Fibroblast of gingiva (primary cell): ENCODE measurements at regions not wholly inside any gene's neighbourhood (a gene's known extent, or its start where the extent isn't known, plus 50 kb on each side); places are given as distances from the start of the nearest gene placed in this dataset.
"Not testable (repeated sequence)": the region's sequence is repeated elsewhere in the genome, so short reads cannot be mapped to it uniquely, and the experiment has no call there.

Source experiments
- DNase-seq: peaks from one replicate; pipeline ENCODE4 v3.0.0-alpha.2; 2011; ENCODE audit warnings: low read depth

- no peak for DNase-seq
These were observed 52.1 kb downstream of the ARHGEF18 start for GRCh38 chr19:7400815-7401214.

- DNase-seq = no peak
These were observed 53.0 kb downstream of the ARHGEF18 start for GRCh38 chr19:7401694-7402093.

- DNase-seq = not testable (repeated sequence)
These were observed 56.7 kb downstream of the ARHGEF18 start for GRCh38 chr19:7405482-7405881.

- DNase-seq = no peak
These were observed 59.5 kb downstream of the ARHGEF18 start for GRCh38 chr19:7408251-7408650.

GRCh38 chr19:7410946-7411345 is 62.2 kb downstream of the ARHGEF18 start:
- DNase-seq = no peak

- no peak for DNase-seq
These were observed 64.9 kb downstream of the ARHGEF18 start for GRCh38 chr19:7413629-7414028.

GRCh38 chr19:7415163-7415856 is 66.6 kb downstream of the ARHGEF18 start:
- DNase-seq = peak; percentile 56

GRCh38 chr19:7415857-7416371 is 67.2 kb downstream of the ARHGEF18 start:
- no peak for DNase-seq

- DNase-seq = no peak
These were observed 69.1 kb downstream of the ARHGEF18 start for GRCh38 chr19:7417671-7418324.

- no peak for DNase-seq
These were observed 69.9 kb downstream of the ARHGEF18 start for GRCh38 chr19:7418596-7418995.

GRCh38 chr19:7419153-7419552 is 69.7 kb downstream of the PEX11G start:
- DNase-seq = no peak

GRCh38 chr19:7419777-7420439 is 68.9 kb downstream of the PEX11G start:
- no peak for DNase-seq

GRCh38 chr19:7421941-7422744 is 66.7 kb downstream of the PEX11G start:
- DNase-seq = no peak
